ENCODE measurements at regions not wholly inside any gene's neighbourhood (a gene's known extent, or its start where the extent isn't known, plus 50 kb on each side); places are given as distances from the start of the nearest gene placed in this dataset.

DNA sequence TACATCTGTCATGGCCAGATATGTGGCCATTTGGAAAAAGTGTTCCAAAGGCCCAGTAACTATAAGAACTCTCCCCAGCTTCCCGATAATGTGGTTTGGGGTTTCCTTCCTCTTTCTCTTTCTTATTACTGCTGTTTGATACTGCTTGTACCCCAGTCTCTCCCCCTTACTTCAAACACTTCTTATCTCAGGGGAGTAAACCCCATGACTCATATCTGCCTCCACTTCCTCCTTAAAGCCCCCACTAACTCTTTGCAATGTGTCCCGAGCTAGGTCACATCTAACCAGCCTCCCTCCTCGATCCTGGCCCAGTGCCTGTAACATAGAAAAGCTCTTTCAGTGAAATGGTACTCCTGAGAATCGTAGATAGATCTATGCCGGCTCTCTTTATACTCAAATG is 82.4 kb upstream of the STARD13 start:
- H3K36me3 ChIP-seq (ENCODE audit: control insufficient read depth, insufficient read depth, low read length): no peaks in the 10 kb centered on the region
- 50% methylated on average over 1 of the region's 5 CpGs for WGBS (ENCODE audit: insufficient coverage)
- no peak overlapping the region for H3K4me3 ChIP-seq (ENCODE audit: low read depth, low read length)
- peak in 1 of 6 donors; percentile 35 for DNase-seq (ENCODE audit: low read depth in 4 of 6, low spot score in 6 of 6)
- H3K4me1 ChIP-seq (ENCODE audit: control insufficient read depth, insufficient read depth, low read length): peaks cover 5% of the 10 kb centered on the region
- H3K9me3 ChIP-seq (ENCODE audit: control insufficient read depth, insufficient read depth, low read length): no peaks in the 10 kb centered on the region
- no peaks in the 10 kb centered on the region for H3K27me3 ChIP-seq (ENCODE audit: control insufficient read depth, insufficient read depth, low read length)
- H3K27ac ChIP-seq (ENCODE audit: low read depth, low read length): no peak overlapping the region

DNA sequence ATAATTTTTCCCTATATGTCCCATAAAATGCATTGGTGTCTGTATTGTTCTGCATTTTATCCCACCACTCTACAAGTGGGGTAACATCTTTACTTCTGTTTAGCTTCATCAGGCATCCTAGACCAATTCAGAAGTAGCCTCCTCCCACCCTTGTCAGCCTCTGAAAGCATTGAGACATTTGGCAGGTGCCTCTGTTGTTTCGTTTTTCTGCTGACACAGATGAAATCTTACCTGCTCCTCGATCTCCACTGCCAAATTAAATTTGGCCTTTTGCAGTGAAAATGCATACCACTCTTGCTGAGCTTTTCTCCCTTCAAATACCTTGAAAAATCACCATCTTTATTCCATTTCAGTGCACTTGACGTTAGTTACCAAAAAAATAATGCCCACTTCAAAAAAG is 83.5 kb upstream of the STARD13 start:
- peak in 1 of 6 donors; percentile 19 for DNase-seq (ENCODE audit: low read depth in 4 of 6, low spot score in 6 of 6)
- Histone ChIP-seq H3K9me3 (ENCODE audit: control insufficient read depth, insufficient read depth, low read length) (no peaks in the 10 kb centered on the region), H3K36me3 (ENCODE audit: control insufficient read depth, insufficient read depth, low read length) (no peaks in the 10 kb centered on the region), H3K4me3 (ENCODE audit: low read depth, low read length) (no peak overlapping the region), H3K4me1 (ENCODE audit: control insufficient read depth, insufficient read depth, low read length) (peaks cover 5% of the 10 kb centered on the region), H3K27ac (ENCODE audit: low read depth, low read length) (no peak overlapping the region), H3K27me3 (ENCODE audit: control insufficient read depth, insufficient read depth, low read length) (no peaks in the 10 kb centered on the region)
- 57% methylated on average over 2 of the region's 3 CpGs for WGBS (ENCODE audit: insufficient coverage)

DNA sequence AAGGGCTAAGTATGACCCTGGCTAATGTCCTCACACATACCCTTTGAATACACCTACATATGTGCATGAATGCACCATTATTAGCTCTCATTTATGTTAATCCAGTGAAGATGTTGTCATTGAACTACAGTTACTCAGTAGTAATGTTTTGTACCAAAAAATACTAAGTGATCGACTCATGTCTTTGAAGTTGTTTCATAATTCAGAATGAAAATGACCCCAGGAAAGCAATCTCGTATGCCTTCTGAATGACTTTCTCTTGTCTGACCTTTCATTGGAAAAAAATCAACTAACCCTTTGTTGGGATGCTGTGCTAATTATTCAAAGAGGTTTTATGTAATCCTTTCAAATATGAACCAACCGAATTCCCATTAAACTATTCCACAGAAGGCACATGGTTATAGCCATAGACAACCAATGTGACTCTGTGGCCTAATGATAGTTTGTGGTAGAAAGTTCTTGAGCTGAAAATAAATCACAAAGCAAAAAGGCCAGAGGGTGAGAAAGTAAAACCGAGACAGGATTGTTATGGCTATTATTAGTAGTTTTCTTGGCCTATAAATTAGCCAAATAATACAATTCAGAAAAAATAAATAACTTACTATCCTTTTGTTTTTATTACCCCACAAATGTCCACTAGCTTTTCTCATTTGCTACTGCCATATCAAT is 86.8 kb upstream of the STARD13 start:
- no peaks in the 10 kb centered on the region for H3K36me3 ChIP-seq (ENCODE audit: control insufficient read depth, insufficient read depth, low read length)
- no peak for DNase-seq (ENCODE audit: low read depth in 4 of 6, low spot score in 6 of 6)
- H3K4me1 ChIP-seq (ENCODE audit: control insufficient read depth, insufficient read depth, low read length): peaks cover 5% of the 10 kb centered on the region
- H3K27ac ChIP-seq (ENCODE audit: low read depth, low read length): no peak overlapping the region
- H3K27me3 ChIP-seq (ENCODE audit: control insufficient read depth, insufficient read depth, low read length): no peaks in the 10 kb centered on the region
- H3K4me3 ChIP-seq (ENCODE audit: low read depth, low read length): no peak overlapping the region
- WGBS (ENCODE audit: insufficient coverage): 100% methylated on average over 1 of the region's 4 CpGs
- no peaks in the 10 kb centered on the region for H3K9me3 ChIP-seq (ENCODE audit: control insufficient read depth, insufficient read depth, low read length)

- no peaks in the 10 kb centered on the region for H3K36me3 ChIP-seq (ENCODE audit: control insufficient read depth, insufficient read depth, low read length)
- no peak overlapping the region for H3K27ac ChIP-seq (ENCODE audit: low read depth, low read length)
- no peaks in the 10 kb centered on the region for H3K27me3 ChIP-seq (ENCODE audit: control insufficient read depth, insufficient read depth, low read length)
- H3K4me3 ChIP-seq (ENCODE audit: low read depth, low read length): no peak overlapping the region
- H3K4me1 ChIP-seq (ENCODE audit: control insufficient read depth, insufficient read depth, low read length): peaks cover 2% of the 10 kb centered on the region
- no peaks in the 10 kb centered on the region for H3K9me3 ChIP-seq (ENCODE audit: control insufficient read depth, insufficient read depth, low read length)
- DNase-seq (ENCODE audit: low read depth in 4 of 6, low spot score in 6 of 6): no peak
These were observed 88.1 kb upstream of the STARD13 start for GRCh38 chr13:33373624-33374023.

GRCh38 chr13:33375421-33375820 is 89.9 kb upstream of the STARD13 start:
- Histone ChIP-seq H3K27me3 (ENCODE audit: control insufficient read depth, insufficient read depth, low read length) (no peaks in the 10 kb centered on the region), H3K27ac (ENCODE audit: low read depth, low read length) (no peak overlapping the region), H3K4me3 (ENCODE audit: low read depth, low read length) (no peak overlapping the region), H3K9me3 (ENCODE audit: control insufficient read depth, insufficient read depth, low read length) (no peaks in the 10 kb centered on the region), H3K36me3 (ENCODE audit: control insufficient read depth, insufficient read depth, low read length) (no peaks in the 10 kb centered on the region), H3K4me1 (ENCODE audit: control insufficient read depth, insufficient read depth, low read length) (no peaks in the 10 kb centered on the region)
- WGBS (ENCODE audit: insufficient coverage): no CpG with 5 or more reads among the region's 1 CpG
- no peak for DNase-seq (ENCODE audit: low read depth in 4 of 6, low spot score in 6 of 6)

GRCh38 chr13:33376212-33376611 is 90.7 kb upstream of the STARD13 start:
- 100% methylated on average over 1 of the region's 1 CpG for WGBS (ENCODE audit: insufficient coverage)
- no peak for DNase-seq (ENCODE audit: low read depth in 4 of 6, low spot score in 6 of 6)
- Histone ChIP-seq H3K4me3 (ENCODE audit: low read depth, low read length) (no peak overlapping the region), H3K4me1 (ENCODE audit: control insufficient read depth, insufficient read depth, low read length) (no peaks in the 10 kb centered on the region), H3K27ac (ENCODE audit: low read depth, low read length) (no peak overlapping the region), H3K27me3 (ENCODE audit: control insufficient read depth, insufficient read depth, low read length) (no peaks in the 10 kb centered on the region), H3K9me3 (ENCODE audit: control insufficient read depth, insufficient read depth, low read length) (no peaks in the 10 kb centered on the region), H3K36me3 (ENCODE audit: control insufficient read depth, insufficient read depth, low read length) (no peaks in the 10 kb centered on the region)

DNA sequence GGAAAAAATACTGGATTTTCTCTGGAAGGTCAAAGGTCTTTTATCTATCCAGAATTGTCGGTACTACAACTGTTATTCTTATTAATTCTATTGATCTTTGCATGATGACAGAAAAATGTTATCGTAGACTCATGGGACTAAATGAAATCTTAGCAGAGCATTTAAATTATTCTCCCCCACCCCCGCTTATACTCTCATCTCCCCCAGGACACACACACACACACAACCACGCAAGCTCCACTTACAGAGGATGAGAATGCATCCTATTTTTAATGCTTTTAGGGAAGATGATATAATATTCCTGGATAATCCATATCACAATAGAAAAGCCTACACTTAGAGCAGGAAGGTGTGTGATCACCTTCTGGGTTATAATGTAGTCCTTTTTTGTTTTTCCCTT is 91.9 kb upstream of the STARD13 start:
- WGBS (ENCODE audit: insufficient coverage): no CpG with 5 or more reads among the region's 4 CpGs
- Histone ChIP-seq H3K36me3 (ENCODE audit: control insufficient read depth, insufficient read depth, low read length) (no peaks in the 10 kb centered on the region), H3K9me3 (ENCODE audit: control insufficient read depth, insufficient read depth, low read length) (no peaks in the 10 kb centered on the region), H3K4me3 (ENCODE audit: low read depth, low read length) (no peak overlapping the region), H3K4me1 (ENCODE audit: control insufficient read depth, insufficient read depth, low read length) (no peaks in the 10 kb centered on the region), H3K27ac (ENCODE audit: low read depth, low read length) (no peak overlapping the region), H3K27me3 (ENCODE audit: control insufficient read depth, insufficient read depth, low read length) (no peaks in the 10 kb centered on the region)
- DNase-seq (ENCODE audit: low read depth in 4 of 6, low spot score in 6 of 6): peak in 1 of 6 donors; percentile 66

GRCh38 chr13:33377825-33378224 is 92.3 kb upstream of the STARD13 start:
- H3K27me3 ChIP-seq (ENCODE audit: control insufficient read depth, insufficient read depth, low read length): no peaks in the 10 kb centered on the region
- H3K9me3 ChIP-seq (ENCODE audit: control insufficient read depth, insufficient read depth, low read length): no peaks in the 10 kb centered on the region
- no peak overlapping the region for H3K4me3 ChIP-seq (ENCODE audit: low read depth, low read length)
- no peaks in the 10 kb centered on the region for H3K4me1 ChIP-seq (ENCODE audit: control insufficient read depth, insufficient read depth, low read length)
- no peak overlapping the region for H3K27ac ChIP-seq (ENCODE audit: low read depth, low read length)
- no peaks in the 10 kb centered on the region for H3K36me3 ChIP-seq (ENCODE audit: control insufficient read depth, insufficient read depth, low read length)
- DNase-seq (ENCODE audit: low read depth in 4 of 6, low spot score in 6 of 6): peak in 1 of 6 donors; percentile 10

- no peaks in the 10 kb centered on the region for H3K36me3 ChIP-seq (ENCODE audit: control insufficient read depth, insufficient read depth, low read length)
- H3K9me3 ChIP-seq (ENCODE audit: control insufficient read depth, insufficient read depth, low read length): no peaks in the 10 kb centered on the region
- no peak overlapping the region for H3K4me3 ChIP-seq (ENCODE audit: low read depth, low read length)
- H3K27ac ChIP-seq (ENCODE audit: low read depth, low read length): no peak overlapping the region
- no peaks in the 10 kb centered on the region for H3K4me1 ChIP-seq (ENCODE audit: control insufficient read depth, insufficient read depth, low read length)
- DNase-seq (ENCODE audit: low read depth in 4 of 6, low spot score in 6 of 6): no peak
- no peaks in the 10 kb centered on the region for H3K27me3 ChIP-seq (ENCODE audit: control insufficient read depth, insufficient read depth, low read length)
These were observed 94.1 kb upstream of the STARD13 start for GRCh38 chr13:33379608-33380007.

- H3K4me1 ChIP-seq (ENCODE audit: control insufficient read depth, insufficient read depth, low read length): no peaks in the 10 kb centered on the region
- H3K36me3 ChIP-seq (ENCODE audit: control insufficient read depth, insufficient read depth, low read length): no peaks in the 10 kb centered on the region
- no peaks in the 10 kb centered on the region for H3K27me3 ChIP-seq (ENCODE audit: control insufficient read depth, insufficient read depth, low read length)
- WGBS (ENCODE audit: insufficient coverage): 50% methylated on average over 1 of the region's 3 CpGs
- no peak overlapping the region for H3K27ac ChIP-seq (ENCODE audit: low read depth, low read length)
- H3K9me3 ChIP-seq (ENCODE audit: control insufficient read depth, insufficient read depth, low read length): no peaks in the 10 kb centered on the region
- DNase-seq (ENCODE audit: low read depth in 4 of 6, low spot score in 6 of 6): no peak
- H3K4me3 ChIP-seq (ENCODE audit: low read depth, low read length): no peak overlapping the region
These were observed 95.0 kb upstream of the STARD13 start for GRCh38 chr13:33380487-33381079.
